ENCODE measurements at regions not wholly inside any gene's neighbourhood (a gene's known extent, or its start where the extent isn't known, plus 50 kb on each side); places are given as distances from the start of the nearest gene placed in this dataset.

DNA sequence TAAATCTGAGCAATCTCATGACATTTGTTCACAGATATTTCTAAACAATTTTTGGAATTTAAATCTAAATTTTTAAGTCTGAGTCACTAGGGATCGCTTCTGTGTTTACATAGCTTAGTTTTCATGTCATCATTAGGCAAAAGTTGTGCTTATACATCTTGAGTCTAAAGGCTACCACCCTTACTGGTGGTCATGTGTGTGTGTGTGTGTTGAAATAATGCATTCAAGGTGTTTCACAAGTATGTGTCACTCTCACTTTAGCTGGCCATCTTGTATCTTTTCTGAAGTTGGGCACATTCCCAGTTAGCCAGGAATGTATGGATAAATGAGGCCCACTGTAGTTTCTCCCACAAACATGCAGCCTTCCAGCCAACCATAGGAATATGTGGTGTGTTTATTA is 1162.5 kb upstream of the PRMT6 start:
- no peak for DNase-seq
- H3K4me3 Mint-ChIP-seq, result no peak overlapping the region
- no peaks in the 10 kb centered on the region for H3K4me1 Mint-ChIP-seq
- CTCF ChIA-PET, result interaction anchor here (0.6 kb wide), 1 partner anchor 966 kb away, joined by 3 read pairs; no protein-coding TSS in a partner anchor
- peaks cover 25% of the 10 kb centered on the region for H3K9me3 Mint-ChIP-seq
- H3K27ac Mint-ChIP-seq, result no peak overlapping the region
- H3K36me3 Mint-ChIP-seq (ENCODE audit: low read depth), result no peaks in the 10 kb centered on the region
- POLR2A ChIA-PET, result no interaction called here
- H3K27me3 Mint-ChIP-seq, result no peaks in the 10 kb centered on the region

DNA sequence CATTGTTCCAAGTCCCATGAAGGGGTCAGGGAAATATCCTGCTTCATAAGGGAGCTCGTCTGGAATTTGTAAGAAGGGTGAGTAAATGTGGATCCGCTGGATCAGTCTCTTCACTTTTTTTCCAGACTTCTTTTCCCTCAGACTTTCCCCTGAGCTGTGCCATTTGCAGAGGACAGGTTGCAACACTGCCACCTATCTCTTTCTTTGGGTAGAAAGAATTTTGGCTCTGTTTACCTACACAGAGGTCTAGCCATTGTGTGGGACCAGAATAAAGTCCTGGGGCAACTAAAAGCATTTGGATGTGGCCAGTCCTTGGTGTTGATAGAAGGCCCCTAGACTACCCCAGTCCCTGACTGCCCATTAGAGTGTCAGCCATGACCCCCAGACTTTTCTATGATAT is 1146.7 kb upstream of the PRMT6 start:
- CTCF ChIA-PET, result no interaction called here

DNA sequence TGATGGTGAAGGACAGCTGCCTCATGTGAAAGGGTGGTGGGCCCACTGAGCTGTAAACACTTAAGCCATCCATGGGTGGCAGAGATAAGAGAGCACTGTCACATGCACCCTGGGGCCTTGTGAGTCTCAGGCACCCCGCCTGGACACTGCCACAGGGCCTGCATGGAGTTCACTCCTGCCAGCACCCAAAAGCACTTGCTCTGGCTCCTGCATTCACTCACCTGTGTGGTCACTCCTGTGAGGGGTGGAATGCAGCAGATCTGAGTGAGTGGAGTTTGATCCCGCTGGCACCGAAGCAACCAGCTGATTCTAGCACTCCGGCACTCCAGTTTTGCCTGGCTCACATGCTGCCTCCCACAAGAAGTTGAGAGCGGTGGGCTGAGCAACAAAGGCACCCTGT is 1142.1 kb upstream of the PRMT6 start:
- POLR2A ChIA-PET, result no interaction called here
- no peak for DNase-seq
- no peak overlapping the region for H3K27ac Mint-ChIP-seq
- CTCF ChIA-PET, result no interaction called here
- no peaks in the 10 kb centered on the region for H3K27me3 Mint-ChIP-seq
- H3K4me3 Mint-ChIP-seq, result no peak overlapping the region
- H3K9me3 Mint-ChIP-seq, result peaks cover 7% of the 10 kb centered on the region
- H3K36me3 Mint-ChIP-seq (ENCODE audit: low read depth), result no peaks in the 10 kb centered on the region
- no peaks in the 10 kb centered on the region for H3K4me1 Mint-ChIP-seq

More for the DNA sequence above, 1146.7 kb upstream of the PRMT6 start:
- Mint-ChIP-seq H3K4me3 (no peak overlapping the region), H3K9me3 (peaks cover 14% of the 10 kb centered on the region), H3K27me3 (no peaks in the 10 kb centered on the region), H3K27ac (no peak overlapping the region), H3K4me1 (no peaks in the 10 kb centered on the region), H3K36me3 (ENCODE audit: low read depth) (no peaks in the 10 kb centered on the region)
- POLR2A ChIA-PET, result no interaction called here
- no peak for DNase-seq

DNA sequence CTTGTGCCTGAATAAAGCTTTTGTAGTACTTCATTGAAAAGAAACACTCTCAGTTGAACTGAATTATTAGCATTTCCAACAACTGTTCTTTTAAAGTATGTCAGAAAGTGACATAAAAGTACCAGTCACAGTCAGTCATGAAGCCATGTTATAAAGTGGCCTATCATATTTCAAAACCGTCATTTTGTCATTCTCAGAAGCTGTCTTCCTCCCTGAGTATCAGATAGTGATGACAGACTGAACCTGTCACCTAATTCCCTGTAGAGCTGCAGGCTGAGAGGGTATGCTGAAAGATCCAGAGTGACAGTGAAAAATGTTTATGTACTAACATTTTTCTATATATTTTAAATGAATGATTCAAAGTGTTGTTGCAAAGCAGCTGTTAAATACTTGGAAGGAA is 1121.7 kb upstream of the PRMT6 start:
- ChIA-PET CTCF (no interaction called here), POLR2A (no interaction called here)
- no peak overlapping the region for H3K4me3 Mint-ChIP-seq
- no peaks in the 10 kb centered on the region for H3K27me3 Mint-ChIP-seq
- no peaks in the 10 kb centered on the region for H3K4me1 Mint-ChIP-seq
- peaks cover 4% of the 10 kb centered on the region for H3K9me3 Mint-ChIP-seq
- no peak for DNase-seq
- no peak overlapping the region for H3K27ac Mint-ChIP-seq
- H3K36me3 Mint-ChIP-seq (ENCODE audit: low read depth), result no peaks in the 10 kb centered on the region

DNA sequence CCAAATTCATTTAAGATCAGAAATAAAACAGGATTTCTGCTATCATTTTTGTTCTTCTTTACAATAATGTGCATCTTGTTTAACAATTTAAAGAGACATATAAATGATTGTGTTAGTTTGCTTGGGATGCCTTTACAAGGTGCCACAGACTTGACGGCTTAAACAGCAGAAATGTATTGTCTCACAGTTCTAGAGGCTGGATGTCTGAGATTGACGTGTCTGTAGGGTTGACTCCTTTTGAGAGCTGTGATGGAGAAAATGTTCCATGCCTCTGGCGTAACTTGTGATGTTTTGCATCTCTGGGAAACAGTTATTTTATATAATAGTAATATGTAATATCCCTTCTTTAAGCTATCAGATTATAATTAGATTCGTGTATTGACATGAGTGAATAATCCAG is 1091.6 kb upstream of the PRMT6 start:
- ChIA-PET POLR2A (no interaction called here), CTCF (no interaction called here)
- Mint-ChIP-seq H3K9me3 (peaks cover 7% of the 10 kb centered on the region), H3K36me3 (ENCODE audit: low read depth) (no peaks in the 10 kb centered on the region), H3K4me1 (no peaks in the 10 kb centered on the region), H3K4me3 (no peak overlapping the region), H3K27ac (no peak overlapping the region), H3K27me3 (no peaks in the 10 kb centered on the region)
- no peak for DNase-seq

DNA sequence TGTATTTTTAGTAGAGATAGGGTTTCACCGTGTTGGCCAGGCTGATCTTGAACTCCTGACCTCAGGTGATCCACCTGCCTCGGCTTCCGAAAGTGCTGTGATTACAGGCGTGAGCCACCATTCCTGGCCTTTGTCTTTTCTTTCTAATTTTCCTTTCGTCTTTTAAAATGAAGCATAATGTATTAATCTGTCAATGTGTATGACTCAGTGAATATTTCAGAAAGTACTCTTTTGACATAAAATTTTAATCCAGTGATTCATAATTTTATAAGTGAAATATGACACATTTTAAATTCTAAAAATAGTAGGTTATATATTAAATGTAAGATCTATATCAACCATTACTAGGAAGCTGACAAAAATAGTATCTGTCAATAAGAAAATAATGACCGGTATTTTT is 1059.0 kb upstream of the PRMT6 start:
- Mint-ChIP-seq H3K27ac (no peak overlapping the region), H3K4me1 (no peaks in the 10 kb centered on the region), H3K36me3 (ENCODE audit: low read depth) (no peaks in the 10 kb centered on the region), H3K27me3 (no peaks in the 10 kb centered on the region), H3K4me3 (no peak overlapping the region), H3K9me3 (peaks cover 9% of the 10 kb centered on the region)
- CTCF ChIA-PET, result no interaction called here
- DNase-seq, result no peak
- POLR2A ChIA-PET, result no interaction called here

DNA sequence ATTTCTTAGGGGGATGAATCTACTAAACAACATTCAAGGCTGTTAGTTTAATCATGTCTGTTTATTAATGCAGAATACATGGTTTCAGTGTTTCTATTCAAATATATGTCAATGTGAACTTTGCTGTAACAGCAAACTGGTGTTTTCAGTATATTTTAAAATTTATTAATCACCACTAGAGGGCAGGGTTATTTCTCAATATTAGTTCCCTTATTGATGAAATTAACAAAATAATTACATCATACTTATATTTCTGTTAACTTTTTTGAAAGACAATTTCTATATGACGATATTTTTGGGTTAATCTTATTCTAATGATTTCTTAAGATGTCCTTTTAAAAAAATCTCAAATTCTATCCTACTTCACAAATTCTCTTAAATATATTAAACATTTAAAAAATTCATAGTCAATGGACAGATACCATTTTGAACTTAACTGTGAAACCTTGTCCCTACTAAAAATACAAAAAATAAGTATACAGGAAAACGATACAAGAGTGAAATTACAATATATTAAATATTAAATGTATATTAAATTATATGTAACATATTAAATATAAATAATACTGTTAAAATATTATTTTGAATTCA is 1034.1 kb upstream of the PRMT6 start:
- no peak for DNase-seq
- H3K4me1 Mint-ChIP-seq, result no peaks in the 10 kb centered on the region
- H3K4me3 Mint-ChIP-seq, result no peak overlapping the region
- H3K36me3 Mint-ChIP-seq (ENCODE audit: low read depth), result no peaks in the 10 kb centered on the region
- H3K9me3 Mint-ChIP-seq, result peaks cover 2% of the 10 kb centered on the region
- POLR2A ChIA-PET, result no interaction called here
- no peaks in the 10 kb centered on the region for H3K27me3 Mint-ChIP-seq
- no peak overlapping the region for H3K27ac Mint-ChIP-seq
- CTCF ChIA-PET, result no interaction called here

DNA sequence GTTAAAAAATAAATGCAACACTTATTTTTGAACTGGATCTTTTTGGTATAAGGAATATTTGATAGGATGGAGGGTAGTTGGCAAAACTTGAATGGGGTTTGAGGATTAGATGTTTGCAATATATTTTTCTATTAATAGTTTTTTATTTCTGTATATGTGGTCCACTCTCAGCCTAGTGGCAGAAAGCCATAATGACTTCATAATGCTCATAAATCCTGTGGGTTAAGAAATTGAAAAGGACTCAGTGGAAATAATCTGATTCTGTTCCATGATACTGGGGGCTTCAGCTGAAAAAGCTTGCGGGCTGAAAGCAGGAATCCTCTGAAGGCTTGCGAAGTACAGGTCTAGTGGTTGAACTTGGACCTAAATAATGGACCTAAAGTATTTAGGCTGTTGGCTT is 1028.6 kb upstream of the PRMT6 start:
- Mint-ChIP-seq H3K36me3 (ENCODE audit: low read depth) (no peaks in the 10 kb centered on the region), H3K4me3 (no peak overlapping the region), H3K4me1 (no peaks in the 10 kb centered on the region), H3K9me3 (peaks cover 3% of the 10 kb centered on the region), H3K27me3 (no peaks in the 10 kb centered on the region), H3K27ac (no peak overlapping the region)
- CTCF ChIA-PET, result no interaction called here
- POLR2A ChIA-PET, result no interaction called here
- DNase-seq, result no peak

DNA sequence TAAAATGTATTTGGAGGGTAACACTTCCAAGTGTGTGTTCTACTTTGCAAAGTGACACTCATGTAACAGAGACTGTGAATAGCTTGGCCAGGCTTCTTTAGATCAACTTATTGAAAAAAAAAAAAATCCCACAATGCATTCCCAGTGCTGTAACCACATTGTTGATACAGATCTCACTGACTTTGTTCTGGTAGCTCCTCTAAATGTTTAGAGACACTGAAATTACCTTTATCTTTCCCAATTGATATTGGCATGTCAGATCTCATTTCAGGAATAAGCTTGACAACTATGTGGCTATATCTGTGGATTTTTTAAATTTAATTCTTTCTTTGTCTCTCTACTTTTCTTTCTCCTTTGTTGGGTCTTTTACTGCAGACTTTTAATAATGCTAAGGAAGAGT is 1018.9 kb upstream of the PRMT6 start:
- Mint-ChIP-seq H3K27me3 (no peaks in the 10 kb centered on the region), H3K36me3 (ENCODE audit: low read depth) (no peaks in the 10 kb centered on the region), H3K9me3 (peaks cover 12% of the 10 kb centered on the region), H3K4me1 (no peaks in the 10 kb centered on the region), H3K4me3 (no peak overlapping the region), H3K27ac (no peak overlapping the region)
- CTCF ChIA-PET, result interaction anchor here (0.6 kb wide), 1 partner anchor 17 kb away, joined by 6 read pairs; no protein-coding TSS in a partner anchor
- DNase-seq, result no peak
- POLR2A ChIA-PET, result no interaction called here

DNA sequence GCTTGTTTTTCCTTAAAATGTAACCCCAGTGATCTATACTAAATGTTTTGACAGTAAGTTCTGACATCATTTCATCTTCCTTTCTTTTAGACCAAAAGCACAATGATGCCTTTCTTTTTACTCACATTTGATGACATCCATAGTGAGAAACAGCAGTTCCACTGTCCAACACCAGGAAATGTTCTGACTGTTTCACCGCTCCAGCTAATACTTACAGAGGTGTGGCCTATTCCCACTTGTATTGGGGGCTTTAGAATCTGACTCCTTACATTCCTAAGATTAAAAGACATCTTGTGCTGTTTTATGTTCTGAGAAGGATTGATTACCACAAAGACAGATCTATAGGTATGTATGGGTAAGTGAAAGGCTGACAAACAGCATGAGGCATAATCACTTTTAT is 1018.2 kb upstream of the PRMT6 start:
- ChIA-PET POLR2A (no interaction called here), CTCF (no interaction called here)
- DNase-seq, result no peak
- Mint-ChIP-seq H3K4me1 (no peaks in the 10 kb centered on the region), H3K36me3 (ENCODE audit: low read depth) (no peaks in the 10 kb centered on the region), H3K9me3 (peaks cover 17% of the 10 kb centered on the region), H3K27ac (no peak overlapping the region), H3K4me3 (no peak overlapping the region), H3K27me3 (no peaks in the 10 kb centered on the region)

DNA sequence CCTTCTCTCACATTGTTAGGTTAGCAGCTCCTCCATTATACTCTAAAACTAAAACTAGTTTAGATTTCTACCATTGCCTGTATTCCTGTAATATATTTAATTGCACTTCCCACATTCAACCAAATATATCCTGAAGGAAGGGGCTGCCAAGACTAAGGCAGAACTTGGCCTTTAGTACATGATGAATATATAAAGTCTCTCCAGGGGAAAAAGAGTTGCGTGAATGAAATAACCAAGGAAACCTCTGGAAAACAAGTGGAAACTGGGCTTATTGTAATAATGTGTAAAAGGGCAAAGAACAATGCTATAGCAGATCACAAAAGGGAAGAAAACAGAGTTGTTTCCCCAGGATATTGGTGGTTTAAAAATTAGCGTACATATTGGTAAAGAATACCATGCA is 1012.5 kb upstream of the PRMT6 start:
- no peaks in the 10 kb centered on the region for H3K4me1 Mint-ChIP-seq
- ChIA-PET POLR2A (no interaction called here), CTCF (no interaction called here)
- H3K4me3 Mint-ChIP-seq, result no peak overlapping the region
- no peak for DNase-seq
- H3K36me3 Mint-ChIP-seq (ENCODE audit: low read depth), result no peaks in the 10 kb centered on the region
- peaks cover 25% of the 10 kb centered on the region for H3K9me3 Mint-ChIP-seq
- H3K27me3 Mint-ChIP-seq, result no peaks in the 10 kb centered on the region
- no peak overlapping the region for H3K27ac Mint-ChIP-seq

DNA sequence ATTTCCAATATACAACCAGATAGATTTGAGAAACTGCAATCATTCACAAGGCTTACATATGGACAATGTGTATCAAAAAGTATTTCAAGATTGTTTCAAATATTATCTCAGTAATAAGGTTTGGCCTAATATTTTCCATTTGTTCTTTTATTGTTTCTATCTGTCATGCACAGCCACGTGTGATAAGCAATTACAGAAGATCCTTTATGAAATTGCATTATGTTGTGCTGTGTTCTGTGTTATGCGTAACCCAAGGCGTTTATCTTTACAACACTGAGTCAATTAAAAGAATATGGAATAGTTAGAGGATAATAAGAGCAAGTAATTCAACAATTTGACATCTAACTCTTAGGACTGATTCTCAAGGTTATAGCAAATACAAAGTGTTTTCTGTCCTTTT is 1009.3 kb upstream of the PRMT6 start:
- Mint-ChIP-seq H3K4me3 (no peak overlapping the region), H3K4me1 (no peaks in the 10 kb centered on the region), H3K9me3 (peaks cover 21% of the 10 kb centered on the region), H3K27me3 (no peaks in the 10 kb centered on the region), H3K27ac (no peak overlapping the region), H3K36me3 (ENCODE audit: low read depth) (no peaks in the 10 kb centered on the region)
- no peak for DNase-seq
- ChIA-PET CTCF (no interaction called here), POLR2A (no interaction called here)

DNA sequence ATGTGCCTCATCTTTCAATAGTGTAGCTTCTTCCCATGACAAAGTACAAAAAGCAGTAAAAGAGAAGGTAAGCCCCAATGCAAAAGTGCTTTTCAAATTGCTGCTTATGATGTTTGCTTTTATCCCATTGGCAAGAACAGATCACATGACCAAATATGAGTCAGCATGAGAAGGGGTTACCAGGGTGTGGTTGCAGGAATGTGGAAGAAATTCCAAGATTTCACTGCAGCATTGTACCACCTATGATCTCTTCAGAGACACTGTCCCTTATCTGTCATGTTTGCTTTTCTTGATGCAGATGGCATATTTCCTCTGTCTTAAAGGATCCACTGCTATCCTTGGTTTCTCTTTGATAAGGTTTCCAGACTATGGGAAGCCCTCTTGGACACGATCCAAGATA is 1006.9 kb upstream of the PRMT6 start:
- no peaks in the 10 kb centered on the region for H3K36me3 Mint-ChIP-seq (ENCODE audit: low read depth)
- no peak for DNase-seq
- no peak overlapping the region for H3K27ac Mint-ChIP-seq
- POLR2A ChIA-PET, result no interaction called here
- no peak overlapping the region for H3K4me3 Mint-ChIP-seq
- peaks cover 12% of the 10 kb centered on the region for H3K9me3 Mint-ChIP-seq
- CTCF ChIA-PET, result no interaction called here
- H3K4me1 Mint-ChIP-seq, result no peaks in the 10 kb centered on the region
- H3K27me3 Mint-ChIP-seq, result no peaks in the 10 kb centered on the region

DNA sequence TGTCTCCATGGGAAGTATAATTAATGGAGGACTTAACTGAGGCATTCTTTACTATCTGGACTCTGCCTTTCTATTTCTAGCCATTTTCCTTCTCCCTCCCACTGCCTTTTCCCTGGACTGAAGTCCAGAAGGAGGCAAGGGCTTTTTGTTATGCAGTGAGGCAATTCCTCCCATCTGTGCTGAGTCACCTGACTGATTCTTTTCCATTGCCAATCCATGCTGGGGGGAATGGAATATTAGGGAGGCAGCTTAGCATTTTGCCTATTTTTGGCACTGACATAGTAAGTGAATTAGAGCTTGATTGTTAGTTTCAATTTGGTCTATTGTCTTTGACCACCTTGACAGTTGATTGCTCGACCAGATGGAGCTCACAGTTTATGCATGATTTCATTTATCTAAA is 1000.6 kb upstream of the PRMT6 start:
- no peak for DNase-seq
- H3K27me3 Mint-ChIP-seq, result no peaks in the 10 kb centered on the region
- peaks cover 4% of the 10 kb centered on the region for H3K9me3 Mint-ChIP-seq
- H3K4me1 Mint-ChIP-seq, result no peaks in the 10 kb centered on the region
- no peak overlapping the region for H3K4me3 Mint-ChIP-seq
- CTCF ChIA-PET, result no interaction called here
- no peaks in the 10 kb centered on the region for H3K36me3 Mint-ChIP-seq (ENCODE audit: low read depth)
- POLR2A ChIA-PET, result no interaction called here
- no peak overlapping the region for H3K27ac Mint-ChIP-seq

All from activated CD4-positive, alpha-beta T cell treated with anti-CD3 and anti-CD28 coated beads, Interleukin-2, amount 10 ng/mL, durations not matched to agents 7 days and 5 days (primary cell).